Lower lobe of right lung (tissue), 2 donors: ENCODE measurements at regions not wholly inside any gene's neighbourhood (a gene's known extent, or its start where the extent isn't known, plus 50 kb on each side); places are given as distances from the start of the nearest gene placed in this dataset.

Source experiments
- ATAC-seq, 2 donors: fragments of 200-7000 bp; cut with Tn5 transposase; one replicate each; pipeline ENCODE4 v1.9.1; 2020 to 2022; ENCODE audit warnings: mild to moderate bottlenecking in 2 of 2, moderate library complexity in 2 of 2
- DNase-seq: peaks from one replicate; pipeline ENCODE4 v3.0.0-alpha.2; 2020
- H3K27ac ChIP-seq: fragments of 200-600 bp; one replicate; pipeline ENCODE4 v1.8.0; 2022
- H3K27me3 ChIP-seq: fragments of 200-600 bp; one replicate; pipeline ENCODE4 v1.8.0; 2022; ENCODE audit warnings: low read depth
- H3K36me3 ChIP-seq: fragments of 200-600 bp; one replicate; pipeline ENCODE4 v1.8.0; 2022; ENCODE audit warnings: mild to moderate bottlenecking
- H3K4me1 ChIP-seq: fragments of 200-600 bp; one replicate; pipeline ENCODE4 v1.8.0; 2022
- H3K4me3 ChIP-seq: fragments of 200-600 bp; one replicate; pipeline ENCODE4 v1.8.0; 2022; ENCODE audit warnings: mild to moderate bottlenecking
- H3K9me3 ChIP-seq: fragments of 200-600 bp; one replicate; pipeline ENCODE4 v1.8.0; 2022
- intact Hi-C: fragments of 100-400 bp; cut with DNase I; formaldehyde crosslinking; loops from one replicate; pipeline ENCODE4 v1.11.0; 2022
- TF ChIP-seq, protein P1 (sequence below): fragments of 200-600 bp; IDR thresholded peaks from one replicate; pipeline ENCODE4 v1.8.0; 2022; ENCODE audit warnings: antibody characterized with exemption, mild to moderate bottlenecking
- donor health status: DM: no; HTN: yes; CAD: no; lungs with severe emphysema.

DNA sequence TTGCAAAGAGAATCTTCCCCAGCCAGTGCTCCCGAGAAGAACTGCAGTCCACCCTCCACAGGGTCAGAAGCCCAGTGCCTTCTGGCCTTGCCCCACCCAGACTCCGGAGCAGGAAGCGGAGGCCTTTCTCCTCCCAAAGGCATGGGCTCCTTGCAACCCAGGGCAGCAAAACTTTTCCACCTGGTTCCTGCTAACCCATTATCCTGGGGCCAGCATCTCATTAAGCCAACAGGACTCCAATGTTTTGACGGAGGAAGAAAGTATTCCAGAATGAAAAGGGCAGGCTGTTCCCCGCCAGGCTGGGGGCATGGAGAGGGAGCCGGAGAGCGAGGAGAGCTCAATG lies 88.1 kb downstream of the RTL6 start:
- no peaks in the 10 kb centered on the region for H3K36me3 ChIP-seq
- ATAC-seq (no peak), DNase-seq (no peak)
- H3K9me3 ChIP-seq = no peaks in the 10 kb centered on the region
- no peak overlapping the region for H3K27ac ChIP-seq
- peaks cover 14% of the 10 kb centered on the region for H3K27me3 ChIP-seq
- no peaks in the 10 kb centered on the region for H3K4me1 ChIP-seq
- intact Hi-C loops = no loop called here
- H3K4me3 ChIP-seq = no peak overlapping the region
- TF ChIP-seq, protein P1, sequence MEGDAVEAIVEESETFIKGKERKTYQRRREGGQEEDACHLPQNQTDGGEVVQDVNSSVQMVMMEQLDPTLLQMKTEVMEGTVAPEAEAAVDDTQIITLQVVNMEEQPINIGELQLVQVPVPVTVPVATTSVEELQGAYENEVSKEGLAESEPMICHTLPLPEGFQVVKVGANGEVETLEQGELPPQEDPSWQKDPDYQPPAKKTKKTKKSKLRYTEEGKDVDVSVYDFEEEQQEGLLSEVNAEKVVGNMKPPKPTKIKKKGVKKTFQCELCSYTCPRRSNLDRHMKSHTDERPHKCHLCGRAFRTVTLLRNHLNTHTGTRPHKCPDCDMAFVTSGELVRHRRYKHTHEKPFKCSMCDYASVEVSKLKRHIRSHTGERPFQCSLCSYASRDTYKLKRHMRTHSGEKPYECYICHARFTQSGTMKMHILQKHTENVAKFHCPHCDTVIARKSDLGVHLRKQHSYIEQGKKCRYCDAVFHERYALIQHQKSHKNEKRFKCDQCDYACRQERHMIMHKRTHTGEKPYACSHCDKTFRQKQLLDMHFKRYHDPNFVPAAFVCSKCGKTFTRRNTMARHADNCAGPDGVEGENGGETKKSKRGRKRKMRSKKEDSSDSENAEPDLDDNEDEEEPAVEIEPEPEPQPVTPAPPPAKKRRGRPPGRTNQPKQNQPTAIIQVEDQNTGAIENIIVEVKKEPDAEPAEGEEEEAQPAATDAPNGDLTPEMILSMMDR = no peak

DNA sequence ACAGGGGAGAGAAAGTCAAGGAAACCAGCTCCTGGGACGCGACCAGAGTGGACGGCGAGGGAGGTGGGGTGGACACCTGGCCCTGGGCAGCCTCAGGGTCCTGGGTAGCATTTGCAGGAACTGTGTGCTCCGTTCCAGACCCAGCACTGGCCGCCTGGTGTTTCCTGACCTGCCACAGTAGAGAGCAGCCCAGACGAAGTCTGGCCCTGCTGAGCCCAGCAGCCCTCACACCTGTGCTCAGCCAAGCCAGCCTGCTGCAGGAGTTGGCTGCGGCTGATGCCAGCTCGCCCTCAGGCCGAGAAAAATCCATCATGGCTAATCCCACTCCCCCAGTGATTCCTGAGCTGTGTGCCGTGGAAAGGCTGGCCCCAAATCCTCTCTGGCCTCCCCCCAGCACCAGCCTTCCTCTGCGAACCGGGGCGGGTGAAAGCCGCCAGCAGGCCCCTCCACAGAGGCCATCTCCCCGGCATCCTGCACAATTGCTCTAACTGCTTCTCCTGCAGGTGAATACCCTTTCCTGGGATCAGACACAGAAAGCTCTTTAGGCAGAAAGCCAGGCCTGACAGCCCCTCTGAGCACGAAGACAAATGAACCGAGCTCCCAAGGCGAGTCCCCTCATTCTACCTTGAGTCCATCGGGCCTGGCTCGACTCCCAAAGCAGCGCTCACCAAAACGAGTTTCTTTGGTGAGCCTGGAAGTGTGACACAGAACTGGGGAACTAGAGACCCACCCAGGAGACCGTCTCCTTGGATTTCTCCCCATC lies 88.6 kb downstream of the RTL6 start:
- ATAC-seq (no peak), DNase-seq (peak; percentile 28)
- TF ChIP-seq, protein P1 = no peak
- Histone ChIP-seq H3K27me3 (peaks cover 14% of the 10 kb centered on the region), H3K36me3 (no peaks in the 10 kb centered on the region), H3K27ac (no peak overlapping the region), H3K4me1 (no peaks in the 10 kb centered on the region), H3K9me3 (no peaks in the 10 kb centered on the region), H3K4me3 (no peak overlapping the region)
- intact Hi-C loops = no loop called here

DNA sequence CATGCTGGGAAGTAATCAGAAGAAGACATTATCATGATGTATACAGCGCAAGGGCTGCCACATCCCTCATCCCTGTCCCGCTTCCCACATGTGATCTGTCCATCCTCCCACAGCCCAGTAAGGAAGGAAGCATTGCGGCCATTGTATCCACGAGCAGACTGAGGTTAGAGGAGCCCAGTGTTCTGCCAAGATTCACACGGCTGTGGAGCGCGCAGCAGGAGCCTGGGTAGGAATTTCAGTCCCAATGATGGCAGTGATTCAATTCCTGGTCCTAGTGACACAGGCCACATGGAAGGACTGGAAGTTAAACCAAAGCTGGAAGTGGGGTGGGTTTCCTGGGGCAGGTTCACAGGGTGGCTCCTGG lies 89.2 kb downstream of the RTL6 start:
- intact Hi-C loops = no loop called here
- no peak overlapping the region for H3K27ac ChIP-seq
- TF ChIP-seq, protein P1 = no peak
- H3K4me3 ChIP-seq = no peak overlapping the region
- no peaks in the 10 kb centered on the region for H3K9me3 ChIP-seq
- H3K27me3 ChIP-seq = peaks cover 14% of the 10 kb centered on the region
- no peaks in the 10 kb centered on the region for H3K36me3 ChIP-seq
- ATAC-seq (no peak), DNase-seq (no peak)
- H3K4me1 ChIP-seq = no peaks in the 10 kb centered on the region

DNA sequence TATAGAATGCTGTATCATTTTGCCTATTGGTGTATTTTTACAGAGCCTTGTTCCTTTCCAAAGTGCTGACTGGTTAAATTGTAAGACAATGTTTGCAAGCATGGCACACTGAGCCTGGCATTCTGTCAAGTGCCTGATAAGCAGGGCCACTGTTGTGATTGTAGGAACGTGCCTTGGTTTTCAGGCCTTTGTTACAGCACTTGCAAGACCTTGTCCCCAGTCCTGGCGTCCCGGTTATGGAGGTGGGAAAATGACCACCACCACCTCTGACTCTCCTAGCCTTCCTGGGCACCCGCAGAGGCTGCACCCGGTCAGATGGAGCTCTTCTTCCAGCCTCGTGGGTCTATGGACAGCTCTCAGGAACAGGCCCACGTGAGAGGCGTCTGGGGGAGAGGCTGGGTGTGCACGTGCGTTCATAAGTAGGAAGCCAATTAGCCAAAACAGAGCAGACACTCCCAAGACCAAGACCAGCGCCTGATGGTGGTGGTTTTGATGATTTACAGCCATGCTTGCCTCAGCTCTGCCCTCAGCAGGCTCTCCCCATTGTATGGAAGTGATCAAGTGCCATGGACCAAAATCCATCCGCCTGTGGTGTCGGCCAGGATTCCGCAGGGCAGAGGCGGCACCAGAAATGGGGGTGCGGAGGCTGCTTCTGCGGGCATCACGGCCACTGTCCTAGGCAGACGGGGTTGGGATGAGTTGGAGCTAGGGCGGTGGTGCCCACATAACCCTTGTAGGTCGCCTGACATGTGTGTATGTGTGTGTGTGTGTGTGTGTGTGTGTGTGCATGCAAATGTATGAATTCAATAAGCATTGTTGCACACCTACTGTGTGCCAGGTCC lies 89.8 kb downstream of the RTL6 start:
- H3K27me3 ChIP-seq = peaks cover 14% of the 10 kb centered on the region
- DNase-seq = peak; percentile 32
- H3K4me1 ChIP-seq = no peaks in the 10 kb centered on the region

DNA sequence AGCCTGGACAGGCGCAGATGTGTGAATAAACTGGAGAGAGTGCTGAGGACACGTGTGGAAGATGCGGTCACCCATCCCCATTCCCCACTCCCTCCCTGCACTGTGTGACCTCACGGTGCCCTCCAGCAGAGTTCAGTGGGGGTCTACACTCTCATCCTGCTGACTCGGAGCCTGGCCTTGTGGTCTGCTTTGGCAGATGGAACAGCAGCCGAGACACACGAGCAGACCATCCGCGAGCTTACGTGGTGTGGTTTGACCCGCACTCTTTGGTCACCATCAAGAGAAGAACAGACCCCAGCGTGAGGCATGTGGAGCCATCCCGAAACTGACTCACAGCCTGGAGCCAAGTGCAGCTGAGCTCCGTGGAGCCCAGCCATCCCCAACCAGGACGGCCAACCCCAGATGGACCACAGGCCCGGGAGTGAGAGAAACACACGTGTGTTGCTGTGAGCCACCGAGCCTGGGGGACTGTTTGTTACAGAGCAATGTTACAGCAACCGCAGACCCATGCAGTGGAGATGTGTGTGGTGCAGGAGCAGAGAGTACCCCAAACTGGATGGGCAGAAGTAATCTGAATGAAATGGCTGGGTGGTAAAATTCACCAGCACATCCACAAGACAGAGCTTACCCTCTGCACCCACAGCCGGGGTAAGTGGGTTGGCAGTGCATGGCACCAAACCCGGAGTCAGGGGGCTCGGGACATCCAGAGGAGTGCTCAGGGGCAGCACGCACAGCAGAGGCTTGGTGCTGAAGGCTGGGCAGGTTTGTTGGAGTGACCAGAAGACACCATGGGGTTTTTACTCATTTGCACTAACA lies 90.7 kb downstream of the RTL6 start:
- H3K27ac ChIP-seq = no peak overlapping the region
- no peak for ATAC-seq
- no peaks in the 10 kb centered on the region for H3K9me3 ChIP-seq
- H3K4me3 ChIP-seq = no peak overlapping the region
- intact Hi-C loops = no loop called here
- TF ChIP-seq, protein P1 = no peak
- peak; percentile 34 for DNase-seq
- no peaks in the 10 kb centered on the region for H3K4me1 ChIP-seq
- H3K27me3 ChIP-seq = peaks cover 14% of the 10 kb centered on the region
- H3K36me3 ChIP-seq = no peaks in the 10 kb centered on the region

More for the DNA sequence above, 89.8 kb downstream of the RTL6 start:
- intact Hi-C loops = no loop called here
- TF ChIP-seq, protein P1 = no peak
- no peak overlapping the region for H3K4me3 ChIP-seq
- no peak overlapping the region for H3K27ac ChIP-seq
- ATAC-seq = no peak
- no peaks in the 10 kb centered on the region for H3K36me3 ChIP-seq
- H3K9me3 ChIP-seq = no peaks in the 10 kb centered on the region
